DOHH2 (cell line): ENCODE measurements at regions not wholly inside any gene's neighbourhood (a gene's known extent, or its start where the extent isn't known, plus 50 kb on each side); places are given as distances from the start of the nearest gene placed in this dataset.

Experiments
- H3F3A ChIP-seq: fragments of 200-600 bp; sonication (generic), shearing (Covaris generic); 2 replicates; pipeline ENCODE4 v1.6.0; 2016; ENCODE audit warnings: antibody characterized with exemption, mild to moderate bottlenecking; ENCODE audit not compliant: control insufficient read depth, insufficient read depth
- H3K27ac ChIP-seq: fragments of 200-600 bp; sonication (generic); 2 replicates; pipeline ENCODE4 v1.5.1; 2014; ENCODE audit warnings: low read depth, mild to moderate bottlenecking, low read length, moderate library complexity
- H3K27me3 ChIP-seq: fragments of 200-600 bp; sonication (generic); 2 replicates; pipeline ENCODE4 v1.6.1; 2014; ENCODE audit warnings: mild to moderate bottlenecking, low read length, mixed read lengths; ENCODE audit not compliant: control insufficient read depth
- H3K36me3 ChIP-seq: fragments of 200-600 bp; sonication (generic); 2 replicates; pipeline ENCODE4 v1.6.1; 2014; ENCODE audit warnings: mild to moderate bottlenecking, low read length, moderate library complexity, mixed read lengths; ENCODE audit not compliant: control insufficient read depth
- H3K4me1 ChIP-seq: fragments of 200-600 bp; sonication (generic); 2 replicates; pipeline ENCODE4 v1.6.1; 2014; ENCODE audit warnings: mild to moderate bottlenecking, low read length, mixed read lengths; ENCODE audit not compliant: control insufficient read depth
- H3K4me2 ChIP-seq: fragments of 200-600 bp; sonication (generic); 2 replicates; pipeline ENCODE4 v1.6.0; 2014; ENCODE audit warnings: mild to moderate bottlenecking, low read length, moderate library complexity
- H3K4me3 ChIP-seq: fragments of 200-600 bp; sonication (generic); 2 replicates; pipeline ENCODE4 v1.5.1; 2014; ENCODE audit warnings: mild to moderate bottlenecking, low read length, mixed read lengths
- H3K79me2 ChIP-seq: fragments of 200-600 bp; sonication (generic); 2 replicates; pipeline ENCODE4 v1.6.1; 2014; ENCODE audit warnings: mild to moderate bottlenecking, low read length, mixed read lengths; ENCODE audit not compliant: control insufficient read depth
- H3K9me2 ChIP-seq: fragments of 200-600 bp; sonication (generic); replicated peaks from 2 replicates; pipeline ENCODE4 v1.6.1; 2014; ENCODE audit warnings: mild to moderate bottlenecking, low read length, mixed read lengths; ENCODE audit not compliant: control insufficient read depth
- H3K9me3 ChIP-seq: fragments of 200-600 bp; sonication (generic); 2 replicates; pipeline ENCODE4 v1.6.1; 2014; ENCODE audit warnings: antibody characterized with exemption, low read length, mixed read lengths; ENCODE audit not compliant: control insufficient read depth, insufficient read depth
- H4K20me1 ChIP-seq: fragments of 200-600 bp; sonication (generic); 2 replicates; pipeline ENCODE4 v1.6.0; 2014; ENCODE audit warnings: low read depth, mild to moderate bottlenecking, antibody characterized with exemption, low read length, moderate library complexity; ENCODE audit not compliant: control insufficient read depth, insufficient read depth
- CTCF ChIP-seq: fragments of 200-600 bp; sonication (generic); IDR thresholded peaks from one replicate; pipeline ENCODE4 v1.5.1; 2014; ENCODE audit warnings: antibody characterized with exemption, mild to moderate bottlenecking, low read depth, low read length; ENCODE audit not compliant: poor library complexity, severe bottlenecking
- EZH2phosphoT487 ChIP-seq: fragments of 200-600 bp; sonication (generic); IDR thresholded peaks from 2 replicates; pipeline ENCODE4 v1.6.1; 2017; ENCODE audit warnings: borderline replicate concordance, mild to moderate bottlenecking, antibody characterized with exemption, low read length, moderate library complexity, mixed read lengths

- H4K20me1 ChIP-seq = no peaks in the 10 kb centered on the region
- H3K79me2 ChIP-seq = no peaks in the 10 kb centered on the region
- H3K9me3 ChIP-seq = no peaks in the 10 kb centered on the region
- no peaks in the 10 kb centered on the region for H3K4me1 ChIP-seq
- H3K36me3 ChIP-seq = no peaks in the 10 kb centered on the region
- H3F3A ChIP-seq = no peaks in the 10 kb centered on the region
- H3K27ac ChIP-seq = no peak overlapping the region
- no peak for TF ChIP-seq CTCF
- TF ChIP-seq EZH2phosphoT487 = no peak
- H3K4me2 ChIP-seq = no peak overlapping the region
- no peaks in the 10 kb centered on the region for H3K9me2 ChIP-seq
- no peak overlapping the region for H3K4me3 ChIP-seq
- no peaks in the 10 kb centered on the region for H3K27me3 ChIP-seq
Observed at GRCh38 chr18:70994116-70994515, 705.3 kb downstream of the SOCS6 start.

GRCh38 chr18:70991577-70991976 is 702.7 kb downstream of the SOCS6 start:
- TF ChIP-seq EZH2phosphoT487 (no peak), CTCF (no peak)
- Histone ChIP-seq H3K9me2 (no peaks in the 10 kb centered on the region), H3K9me3 (no peaks in the 10 kb centered on the region; the same call in 1 of the 2 replicates)

GRCh38 chr18:70985948-70986347 is 697.1 kb downstream of the SOCS6 start:
- H3K9me3 ChIP-seq = peaks cover 3% of the 10 kb centered on the region; the same call in 1 of the 2 replicates

More at GRCh38 chr18:70991577-70991976, 702.7 kb downstream of the SOCS6 start:
- no peaks in the 10 kb centered on the region for H3K79me2 ChIP-seq
- H3K4me3 ChIP-seq = no peak overlapping the region
- no peaks in the 10 kb centered on the region for H3F3A ChIP-seq
- no peak overlapping the region for H3K4me2 ChIP-seq
- H3K36me3 ChIP-seq = no peaks in the 10 kb centered on the region
- no peaks in the 10 kb centered on the region for H3K4me1 ChIP-seq
- H3K27ac ChIP-seq = no peak overlapping the region
- no peaks in the 10 kb centered on the region for H4K20me1 ChIP-seq
- no peaks in the 10 kb centered on the region for H3K27me3 ChIP-seq

More at GRCh38 chr18:70985948-70986347, 697.1 kb downstream of the SOCS6 start:
- H3K36me3 ChIP-seq = no peaks in the 10 kb centered on the region
- no peak overlapping the region for H3K4me2 ChIP-seq
- H3K27ac ChIP-seq = no peak overlapping the region
- H3K79me2 ChIP-seq = no peaks in the 10 kb centered on the region
- TF ChIP-seq EZH2phosphoT487 (no peak), CTCF (no peak)
- H3K9me2 ChIP-seq = no peaks in the 10 kb centered on the region
- no peak overlapping the region for H3K4me3 ChIP-seq
- no peaks in the 10 kb centered on the region for H3K4me1 ChIP-seq
- no peaks in the 10 kb centered on the region for H3F3A ChIP-seq
- H4K20me1 ChIP-seq = no peaks in the 10 kb centered on the region
- no peaks in the 10 kb centered on the region for H3K27me3 ChIP-seq
